ENCODE measurements at regions not wholly inside any gene's neighbourhood (a gene's known extent, or its start where the extent isn't known, plus 50 kb on each side); places are given as distances from the start of the nearest gene placed in this dataset.
A peak's percentile ranks its signal among the peaks of the same experiment; 100 is the strongest.

- Histone ChIP-seq H3K4me3 (ENCODE audit: insufficient read depth, low read length, poor library complexity, severe bottlenecking) (no peak overlapping the region), H3K9me3 (ENCODE audit: insufficient read depth, low read length) (no peaks in the 10 kb centered on the region), H3K9me2 (replicated peaks; ENCODE audit: insufficient read depth, low read length) (no peaks in the 10 kb centered on the region), H2AFZ (ENCODE audit: low read depth, low read length, severe bottlenecking) (no peak overlapping the region), H3K36me3 (ENCODE audit: low read length) (no peaks in the 10 kb centered on the region), H3K9ac (ENCODE audit: low read length) (no peak overlapping the region), H3K27ac (ENCODE audit: low read depth, low read length) (no peak overlapping the region), H3K27me3 (ENCODE audit: low read length) (no peaks in the 10 kb centered on the region), H3F3A (ENCODE audit: insufficient read depth) (no peaks in the 10 kb centered on the region), H3K4me2 (ENCODE audit: low read depth, low read length, poor library complexity, severe bottlenecking) (no peak overlapping the region), H3K79me2 (ENCODE audit: insufficient read depth, low read length) (no peaks in the 10 kb centered on the region), H4K20me1 (ENCODE audit: low read depth, low read length) (no peaks in the 10 kb centered on the region)
- TF ChIP-seq EZH2phosphoT487 (conservative IDR thresholded peaks at IDR 0.05; ENCODE audit: low read length) = no peak
- no peak for TF ChIP-seq CTCF (IDR thresholded peaks at IDR 0.05; ENCODE audit: insufficient read depth, low read length, poor library complexity, severe bottlenecking)
Observed at GRCh38 chr13:62033934-62034333, 618.3 kb upstream of the PCDH20 start.

- H3K36me3 ChIP-seq (ENCODE audit: low read length) = no peaks in the 10 kb centered on the region
- H3K27me3 ChIP-seq (ENCODE audit: low read length) = no peaks in the 10 kb centered on the region
- peak overlapping the region; percentile 86 for H2AFZ ChIP-seq (ENCODE audit: low read depth, low read length, severe bottlenecking)
- H4K20me1 ChIP-seq (ENCODE audit: low read depth, low read length) = no peaks in the 10 kb centered on the region
- no peak overlapping the region for H3K4me2 ChIP-seq (ENCODE audit: low read depth, low read length, poor library complexity, severe bottlenecking)
- H3K9ac ChIP-seq (ENCODE audit: low read length) = no peak overlapping the region
- H3K9me2 ChIP-seq (replicated peaks; ENCODE audit: insufficient read depth, low read length) = no peaks in the 10 kb centered on the region
- no peaks in the 10 kb centered on the region for H3K79me2 ChIP-seq (ENCODE audit: insufficient read depth, low read length)
- H3K27ac ChIP-seq (ENCODE audit: low read depth, low read length) = no peak overlapping the region
- H3K4me3 ChIP-seq (ENCODE audit: insufficient read depth, low read length, poor library complexity, severe bottlenecking) = no peak overlapping the region
- H3F3A ChIP-seq (ENCODE audit: insufficient read depth) = no peaks in the 10 kb centered on the region
- TF ChIP-seq CTCF (IDR thresholded peaks at IDR 0.05; ENCODE audit: insufficient read depth, low read length, poor library complexity, severe bottlenecking) (no peak), EZH2phosphoT487 (conservative IDR thresholded peaks at IDR 0.05; ENCODE audit: low read length) (no peak)
- no peaks in the 10 kb centered on the region for H3K9me3 ChIP-seq (ENCODE audit: insufficient read depth, low read length)
Observed at GRCh38 chr13:62022369-62022768, 606.7 kb upstream of the PCDH20 start.

GRCh38 chr13:62019858-62020257 is 604.2 kb upstream of the PCDH20 start:
- Histone ChIP-seq H3K36me3 (ENCODE audit: low read length) (no peaks in the 10 kb centered on the region), H4K20me1 (ENCODE audit: low read depth, low read length) (no peaks in the 10 kb centered on the region), H3F3A (ENCODE audit: insufficient read depth) (no peaks in the 10 kb centered on the region), H3K27ac (ENCODE audit: low read depth, low read length) (no peak overlapping the region), H3K4me2 (ENCODE audit: low read depth, low read length, poor library complexity, severe bottlenecking) (no peak overlapping the region), H3K79me2 (ENCODE audit: insufficient read depth, low read length) (no peaks in the 10 kb centered on the region), H3K9me2 (replicated peaks; ENCODE audit: insufficient read depth, low read length) (no peaks in the 10 kb centered on the region), H2AFZ (ENCODE audit: low read depth, low read length, severe bottlenecking) (peak overlapping the region; percentile 59), H3K9me3 (ENCODE audit: insufficient read depth, low read length) (no peaks in the 10 kb centered on the region), H3K27me3 (ENCODE audit: low read length) (no peaks in the 10 kb centered on the region), H3K4me3 (ENCODE audit: insufficient read depth, low read length, poor library complexity, severe bottlenecking) (no peak overlapping the region), H3K9ac (ENCODE audit: low read length) (no peak overlapping the region)
- TF ChIP-seq EZH2phosphoT487 (conservative IDR thresholded peaks at IDR 0.05; ENCODE audit: low read length) (no peak), CTCF (IDR thresholded peaks at IDR 0.05; ENCODE audit: insufficient read depth, low read length, poor library complexity, severe bottlenecking) (no peak)

All from SU-DHL-6 (cell line).